A549 (cell line): ENCODE measurements at regions not wholly inside any gene's neighbourhood (a gene's known extent, or its start where the extent isn't known, plus 50 kb on each side); places are given as distances from the start of the nearest gene placed in this dataset.

Experiments
- ATAC-seq, 2 experiments: fragments of 200-7000 bp in 1 of 2; fragments of >200 bp in 1 of 2; cut with Nextera tagmentation in 1 of 2; cut with Tn5 transposase in 1 of 2; 3 replicates each; pipeline versions ENCODE4 v1.8.0 to v1.9.1; 2018 to 2020; ENCODE audit warnings: mild to moderate bottlenecking in 1 of 2, moderate library complexity in 1 of 2
- CTCF ChIA-PET: fragments of 300-600 bp; sonication (Branson Sonifier 250); formaldehyde crosslinking; extraction: SDS; loops from one replicate; lab custom pipeline; 2021; ENCODE audit warnings: antibody characterized with exemption, inconsistent platforms; lab: Yijun Ruan, JAX
- POLR2A ChIA-PET: fragments of 350-600 bp; formaldehyde crosslinking; extraction: SDS; loops from one replicate; lab custom pipeline; 2021; ENCODE audit warnings: antibody characterized with exemption, inconsistent platforms; lab: Yijun Ruan, JAX
- DNase-seq, 2 experiments: peaks; one replicate each; pipeline versions ENCODE4 v3.0.0 to v3.0.0-alpha.2; 2011 to 2016; ENCODE audit warnings: low read depth in 1 of 2, low spot score in 1 of 2
- FAIRE-seq: peaks from 2 replicates; lab custom pipeline; 2011; peaks lifted over from hg19 to GRCh38; lab: Jason Lieb, UNC
- H3K27ac ChIP-seq, 2 experiments: fragments of >200 bp; sonication (Bioruptor Twin); formaldehyde crosslinking; 3 replicates each; pipeline ENCODE4 v1.5.1; 2016 to 2017
- H3K4me1 ChIP-seq: fragments of >200 bp; sonication (Bioruptor Twin); formaldehyde crosslinking; 3 replicates; pipeline ENCODE4 v1.6.1; 2016
- H3K4me2 ChIP-seq: fragments of >200 bp; sonication (Bioruptor Twin); formaldehyde crosslinking; 3 replicates; pipeline ENCODE4 v1.6.1; 2016
- H3K4me3 ChIP-seq: fragments of >200 bp; sonication (Bioruptor Twin); formaldehyde crosslinking; 3 replicates; pipeline ENCODE4 v1.5.1; 2016
- H3K9me3 ChIP-seq: fragments of >200 bp; sonication (Bioruptor Twin); formaldehyde crosslinking; 3 replicates; pipeline ENCODE4 v1.6.1; 2016
- BHLHE40 ChIP-seq: IDR thresholded peaks from 2 replicates; pipeline ENCODE4 v1.6.1; 2012; ENCODE audit warnings: low read depth, low read length, inconsistent platforms
- CBX2 ChIP-seq: fragments of 200-600 bp; sonication (generic); IDR thresholded peaks from 2 replicates; pipeline ENCODE4 v1.6.1; 2016; ENCODE audit warnings: low read depth, mild to moderate bottlenecking, borderline replicate concordance
- CEBPB ChIP-seq, 2 experiments: fragments of >200 bp in 1 of 2; sonication (Bioruptor Twin) in 1 of 2; formaldehyde crosslinking in 1 of 2; IDR thresholded peaks; 2 replicates each; pipeline ENCODE4 v1.6.1; 2012 to 2016
- CTCF ChIP-seq: fragments of >200 bp; sonication (Bioruptor Twin); formaldehyde crosslinking; IDR thresholded peaks from 3 replicates; pipeline ENCODE4 v1.5.1; 2016
- EHF ChIP-seq: fragments of 250-450 bp; sonication (Bioruptor Pico); IDR thresholded peaks from 2 replicates; pipeline ENCODE4 v1.5.0; 2020; ENCODE audit warnings: mild to moderate bottlenecking
- ELK1 ChIP-seq: fragments of 150-350 bp; IDR thresholded peaks from 2 replicates; pipeline ENCODE4 v1.6.1; 2014; ENCODE audit warnings: low read depth, mild to moderate bottlenecking, low read length
- EP300 ChIP-seq, 2 experiments: fragments of >200 bp; sonication (Bioruptor Twin); formaldehyde crosslinking; IDR thresholded peaks; 2 replicates in 1 of 2; 3 replicates in 1 of 2; pipeline ENCODE4 v1.6.1; 2016 to 2017
- FOSB ChIP-seq: fragments of 250-450 bp; sonication (Bioruptor Pico); IDR thresholded peaks from 2 replicates; pipeline ENCODE4 v1.5.0; 2020; ENCODE audit warnings: mild to moderate bottlenecking, moderate library complexity
- HES2 ChIP-seq: fragments of >200 bp; sonication (Bioruptor Twin); formaldehyde crosslinking; IDR thresholded peaks from 2 replicates; pipeline ENCODE4 v1.6.1; 2016
- HOXB5 ChIP-seq: fragments of 250-450 bp; sonication (Bioruptor Pico); IDR thresholded peaks from 2 replicates; pipeline ENCODE4 v1.5.0; 2020; ENCODE audit warnings: mild to moderate bottlenecking, moderate library complexity
- MAX ChIP-seq: IDR thresholded peaks from 2 replicates; pipeline ENCODE4 v1.6.1; 2012
- PHF8 ChIP-seq: fragments of 200-600 bp; sonication (generic); IDR thresholded peaks from 2 replicates; pipeline ENCODE4 v1.6.1; 2016; ENCODE audit warnings: low read depth, mild to moderate bottlenecking, antibody characterized with exemption, moderate library complexity, borderline replicate concordance
- RARB ChIP-seq: fragments of 250-450 bp; sonication (Bioruptor Pico); IDR thresholded peaks from 2 replicates; pipeline ENCODE4 v1.8.0; 2021; ENCODE audit warnings: mild to moderate bottlenecking, moderate library complexity
- REST ChIP-seq: fragments of 200-600 bp; sonication (generic); IDR thresholded peaks from 2 replicates; pipeline ENCODE4 v1.6.1; 2016; ENCODE audit warnings: antibody characterized with exemption, mild to moderate bottlenecking, moderate library complexity
- RFX5 ChIP-seq: fragments of 450-650 bp; IDR thresholded peaks from 2 replicates; pipeline ENCODE4 v1.7.1; 2014; ENCODE audit warnings: antibody characterized with exemption, mild to moderate bottlenecking, moderate library complexity
- RNF2 ChIP-seq: fragments of 200-600 bp; sonication (generic); IDR thresholded peaks from 2 replicates; pipeline ENCODE4 v1.6.1; 2016; ENCODE audit warnings: low read depth, mild to moderate bottlenecking, antibody characterized with exemption, moderate library complexity, borderline replicate concordance
- SREBF2 ChIP-seq: fragments of 450-650 bp; IDR thresholded peaks from 2 replicates; pipeline ENCODE4 v1.6.1; 2014; ENCODE audit warnings: mild to moderate bottlenecking, moderate library complexity
- TFCP2L1 ChIP-seq: fragments of 250-450 bp; sonication (Bioruptor Pico); IDR thresholded peaks from 2 replicates; pipeline ENCODE4 v1.5.0; 2021; ENCODE audit warnings: mild to moderate bottlenecking
- TP53 ChIP-seq: fragments of 250-450 bp; sonication (Bioruptor Pico); IDR thresholded peaks from 2 replicates; pipeline ENCODE4 v1.5.0; 2021; ENCODE audit warnings: mild to moderate bottlenecking, moderate library complexity
- USF2 ChIP-seq: fragments of 450-650 bp; IDR thresholded peaks from 2 replicates; pipeline ENCODE4 v1.6.1; 2014; ENCODE audit warnings: antibody characterized with exemption
- ZC3H11A ChIP-seq: fragments of 450-650 bp; IDR thresholded peaks from 2 replicates; pipeline ENCODE4 v1.6.1; 2014; ENCODE audit warnings: antibody characterized with exemption, mild to moderate bottlenecking
- WGBS: methylation state at CpG from one replicate; pipeline ENCODE4 v1.1.6; 2017; ENCODE audit errors: missing lambda C conversion rate; 5-methylcytosine and 5-hydroxymethylcytosine counted together
- TF ChIP-seq, protein P1 (sequence below): IDR thresholded peaks from 2 replicates; pipeline ENCODE4 v1.6.1; 2012
- TF ChIP-seq, protein P2 (sequence below): fragments of >200 bp; sonication (Bioruptor Twin); formaldehyde crosslinking; IDR thresholded peaks from 3 replicates; pipeline ENCODE4 v1.6.1; 2016
- TF ChIP-seq, protein P3 (sequence below): fragments of 250-450 bp; sonication (Bioruptor Pico); IDR thresholded peaks from 2 replicates; pipeline ENCODE4 v1.5.0; 2021; ENCODE audit warnings: mild to moderate bottlenecking, moderate library complexity, borderline replicate concordance
- TF ChIP-seq, protein P4 (sequence below): IDR thresholded peaks from 2 replicates; pipeline ENCODE4 v1.6.1; 2012; ENCODE audit warnings: low read depth, borderline replicate concordance

- TF ChIP-seq EHF (CRISPR knock-in tag): no peak
- no peak for TF ChIP-seq CEBPB (IDR thresholded peaks at IDR 0.05)
- no peak for TF ChIP-seq HOXB5 (CRISPR knock-in tag)
- TF ChIP-seq, protein P1, sequence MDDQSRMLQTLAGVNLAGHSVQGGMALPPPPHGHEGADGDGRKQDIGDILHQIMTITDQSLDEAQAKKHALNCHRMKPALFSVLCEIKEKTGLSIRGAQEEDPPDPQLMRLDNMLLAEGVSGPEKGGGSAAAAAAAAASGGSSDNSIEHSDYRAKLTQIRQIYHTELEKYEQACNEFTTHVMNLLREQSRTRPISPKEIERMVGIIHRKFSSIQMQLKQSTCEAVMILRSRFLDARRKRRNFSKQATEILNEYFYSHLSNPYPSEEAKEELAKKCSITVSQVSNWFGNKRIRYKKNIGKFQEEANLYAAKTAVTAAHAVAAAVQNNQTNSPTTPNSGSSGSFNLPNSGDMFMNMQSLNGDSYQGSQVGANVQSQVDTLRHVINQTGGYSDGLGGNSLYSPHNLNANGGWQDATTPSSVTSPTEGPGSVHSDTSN: no peak
- no peak for TF ChIP-seq BHLHE40
- no peak for TF ChIP-seq RARB
- TF ChIP-seq TP53 (CRISPR knock-in tag): no peak
- no peak for TF ChIP-seq HES2
- TF ChIP-seq MAX: no peak
- TF ChIP-seq, all 56 proteins: peak for 0
Observed at GRCh38 chr10:31120392-31120791, 88.7 kb upstream of the ZNF438 start (continued).

DNA sequence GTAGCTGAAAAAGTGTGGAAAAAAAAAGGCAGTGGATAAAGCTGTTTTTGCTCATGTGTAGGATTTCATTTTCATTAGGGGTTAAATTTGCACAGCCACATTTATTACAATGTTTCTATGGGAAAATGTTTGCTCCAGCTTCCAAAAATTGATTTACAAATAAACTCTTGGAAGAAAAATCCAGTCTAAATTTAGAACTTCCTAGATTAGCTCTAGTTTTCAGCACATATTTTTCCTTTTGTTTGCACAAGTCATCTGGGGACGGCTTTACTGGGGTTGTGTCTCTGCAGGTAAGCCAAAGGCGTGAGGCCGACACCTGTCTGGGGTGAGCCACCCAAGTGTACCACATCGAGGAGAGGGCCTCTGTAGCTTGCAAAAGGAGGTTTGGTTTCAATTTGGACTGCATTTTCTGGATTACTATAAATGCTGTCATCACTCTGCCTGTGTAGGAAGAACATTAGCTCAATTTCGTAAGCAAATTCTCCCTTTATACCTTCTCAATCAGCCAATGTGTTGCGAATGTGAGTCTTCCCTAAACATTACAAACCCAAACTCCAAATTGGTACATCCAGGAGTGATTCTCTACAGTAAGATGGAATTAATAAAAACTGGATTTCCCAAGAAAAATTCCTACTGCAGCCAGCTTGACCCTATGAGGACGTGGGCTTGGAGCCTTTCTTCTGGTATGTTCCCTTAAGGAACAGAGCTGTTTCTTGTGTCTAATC lies 89.5 kb upstream of the ZNF438 start:
- Histone ChIP-seq H3K4me2 (no peak overlapping the region), H3K4me1 (no peaks in the 10 kb centered on the region), H3K9me3 (no peaks in the 10 kb centered on the region), H3K27ac (no peak overlapping the region), H3K4me3 (no peak overlapping the region)
- FAIRE-seq: no peak
- CTCF ChIA-PET: no interaction called here
- 62% methylated on average over 7 of the region's 7 CpGs for WGBS
- no peak for DNase-seq
- no peak for ATAC-seq
- POLR2A ChIA-PET: no interaction called here
- TF ChIP-seq, protein P2, sequence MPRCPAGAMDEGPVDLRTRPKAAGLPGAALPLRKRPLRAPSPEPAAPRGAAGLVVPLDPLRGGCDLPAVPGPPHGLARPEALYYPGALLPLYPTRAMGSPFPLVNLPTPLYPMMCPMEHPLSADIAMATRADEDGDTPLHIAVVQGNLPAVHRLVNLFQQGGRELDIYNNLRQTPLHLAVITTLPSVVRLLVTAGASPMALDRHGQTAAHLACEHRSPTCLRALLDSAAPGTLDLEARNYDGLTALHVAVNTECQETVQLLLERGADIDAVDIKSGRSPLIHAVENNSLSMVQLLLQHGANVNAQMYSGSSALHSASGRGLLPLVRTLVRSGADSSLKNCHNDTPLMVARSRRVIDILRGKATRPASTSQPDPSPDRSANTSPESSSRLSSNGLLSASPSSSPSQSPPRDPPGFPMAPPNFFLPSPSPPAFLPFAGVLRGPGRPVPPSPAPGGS: no peak
- TF ChIP-seq RNF2 (no peak), CTCF (no peak), PHF8 (no peak), ZC3H11A (no peak), USF2 (no peak), EP300 (IDR thresholded peaks at IDR 0.05) (no peak), SREBF2 (no peak), RFX5 (no peak), TFCP2L1 (CRISPR knock-in tag) (no peak), ELK1 (no peak), BHLHE40 (no peak), FOSB (no peak), HOXB5 (CRISPR knock-in tag) (no peak), CBX2 (no peak), REST (no peak)
- TF ChIP-seq, protein P3, sequence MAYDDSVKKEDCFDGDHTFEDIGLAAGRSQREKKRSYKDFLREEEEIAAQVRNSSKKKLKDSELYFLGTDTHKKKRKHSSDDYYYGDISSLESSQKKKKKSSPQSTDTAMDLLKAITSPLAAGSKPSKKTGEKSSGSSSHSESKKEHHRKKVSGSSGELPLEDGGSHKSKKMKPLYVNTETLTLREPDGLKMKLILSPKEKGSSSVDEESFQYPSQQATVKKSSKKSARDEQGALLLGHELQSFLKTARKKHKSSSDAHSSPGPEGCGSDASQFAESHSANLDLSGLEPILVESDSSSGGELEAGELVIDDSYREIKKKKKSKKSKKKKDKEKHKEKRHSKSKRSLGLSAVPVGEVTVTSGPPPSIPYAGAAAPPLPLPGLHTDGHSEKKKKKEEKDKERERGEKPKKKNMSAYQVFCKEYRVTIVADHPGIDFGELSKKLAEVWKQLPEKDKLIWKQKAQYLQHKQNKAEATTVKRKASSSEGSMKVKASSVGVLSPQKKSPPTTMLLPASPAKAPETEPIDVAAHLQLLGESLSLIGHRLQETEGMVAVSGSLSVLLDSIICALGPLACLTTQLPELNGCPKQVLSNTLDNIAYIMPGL (CRISPR knock-in tag): no peak
- TF ChIP-seq, protein P4, sequence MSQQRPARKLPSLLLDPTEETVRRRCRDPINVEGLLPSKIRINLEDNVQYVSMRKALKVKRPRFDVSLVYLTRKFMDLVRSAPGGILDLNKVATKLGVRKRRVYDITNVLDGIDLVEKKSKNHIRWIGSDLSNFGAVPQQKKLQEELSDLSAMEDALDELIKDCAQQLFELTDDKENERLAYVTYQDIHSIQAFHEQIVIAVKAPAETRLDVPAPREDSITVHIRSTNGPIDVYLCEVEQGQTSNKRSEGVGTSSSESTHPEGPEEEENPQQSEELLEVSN: no peak
